ENCODE measurements at regions not wholly inside any gene's neighbourhood (a gene's known extent, or its start where the extent isn't known, plus 50 kb on each side); places are given as distances from the start of the nearest gene placed in this dataset.

GRCh38 chr18:37734406-37734805 lies 168.8 kb upstream of the CELF4 start:
- no peak overlapping the region for H2AFZ ChIP-seq (ENCODE audit: low read length)
- H3K27ac ChIP-seq (ENCODE audit: low read depth, low read length, poor library complexity, severe bottlenecking), result no peak overlapping the region
- no peak for TF ChIP-seq CTCF (conservative IDR thresholded peaks at IDR 0.05; ENCODE audit: low read length)
- TF ChIP-seq EZH2phosphoT487 (IDR thresholded peaks at IDR 0.05; ENCODE audit: borderline replicate concordance, low read depth, low read length), result no peak
- no peak overlapping the region for H3K4me3 ChIP-seq (ENCODE audit: low read depth, low read length, poor library complexity, severe bottlenecking)
- H3K36me3 ChIP-seq (ENCODE audit: insufficient read depth, low read length), result no peaks in the 10 kb centered on the region
- no peaks in the 10 kb centered on the region for H3K9me2 ChIP-seq (ENCODE audit: insufficient read depth, low read length)
- H3K9me3 ChIP-seq (ENCODE audit: low read length), result no peaks in the 10 kb centered on the region
- DNase-seq (ENCODE audit: low spot score), result no peak
- BruUV-seq (replicated peaks), result no TSS peak
- H3K4me1 ChIP-seq (ENCODE audit: insufficient read depth, low read length, poor library complexity, severe bottlenecking), result no peaks in the 10 kb centered on the region
- no peak overlapping the region for H3K4me2 ChIP-seq (ENCODE audit: low read length)
- no peaks in the 10 kb centered on the region for H3K79me2 ChIP-seq (ENCODE audit: insufficient read depth, low read depth, low read length)
- H4K20me1 ChIP-seq (ENCODE audit: insufficient read depth, low read length), result no peaks in the 10 kb centered on the region
- intact Hi-C loops (cut with micrococcal nuclease; ENCODE audit: unreplicated experiment), result no loop called here
- CTCF ChIA-PET (ENCODE audit: unreplicated experiment), result no interaction called here
- POLR2A ChIA-PET, result no interaction called here

GRCh38 chr18:37729716-37730115 lies 164.1 kb upstream of the CELF4 start:
- no peak overlapping the region for H3K27ac ChIP-seq (ENCODE audit: low read depth, low read length, poor library complexity, severe bottlenecking)

GRCh38 chr18:37724206-37724605 lies 158.6 kb upstream of the CELF4 start:
- BruUV-seq (replicated peaks), result no TSS peak
- CTCF ChIA-PET (ENCODE audit: unreplicated experiment), result no interaction called here
- intact Hi-C loops (cut with micrococcal nuclease; ENCODE audit: unreplicated experiment), result no loop called here

More at GRCh38 chr18:37729716-37730115, 164.1 kb upstream of the CELF4 start:
- Histone ChIP-seq H2AFZ (ENCODE audit: low read length) (no peak overlapping the region), H3K79me2 (ENCODE audit: insufficient read depth, low read depth, low read length) (no peaks in the 10 kb centered on the region), H3K4me1 (ENCODE audit: insufficient read depth, low read length, poor library complexity, severe bottlenecking) (no peaks in the 10 kb centered on the region), H4K20me1 (ENCODE audit: insufficient read depth, low read length) (no peaks in the 10 kb centered on the region), H3K36me3 (ENCODE audit: insufficient read depth, low read length) (no peaks in the 10 kb centered on the region), H3K4me2 (ENCODE audit: low read length) (no peak overlapping the region), H3K4me3 (ENCODE audit: low read depth, low read length, poor library complexity, severe bottlenecking) (no peak overlapping the region), H3K9me2 (ENCODE audit: insufficient read depth, low read length) (no peaks in the 10 kb centered on the region), H3K9me3 (ENCODE audit: low read length) (no peaks in the 10 kb centered on the region)
- intact Hi-C loops (cut with micrococcal nuclease; ENCODE audit: unreplicated experiment), result no loop called here
- no peak for DNase-seq (ENCODE audit: low spot score)
- no TSS peak for BruUV-seq (replicated peaks)
- ChIA-PET CTCF (ENCODE audit: unreplicated experiment) (no interaction called here), POLR2A (no interaction called here)
- TF ChIP-seq CTCF (conservative IDR thresholded peaks at IDR 0.05; ENCODE audit: low read length), result no peak
- no peak for TF ChIP-seq EZH2phosphoT487 (IDR thresholded peaks at IDR 0.05; ENCODE audit: borderline replicate concordance, low read depth, low read length)

More at GRCh38 chr18:37724206-37724605, 158.6 kb upstream of the CELF4 start:
- Histone ChIP-seq H3K4me1 (ENCODE audit: insufficient read depth, low read length, poor library complexity, severe bottlenecking) (no peaks in the 10 kb centered on the region), H3K9me3 (ENCODE audit: low read length) (no peaks in the 10 kb centered on the region), H3K79me2 (ENCODE audit: insufficient read depth, low read depth, low read length) (no peaks in the 10 kb centered on the region), H3K36me3 (ENCODE audit: insufficient read depth, low read length) (no peaks in the 10 kb centered on the region), H4K20me1 (ENCODE audit: insufficient read depth, low read length) (no peaks in the 10 kb centered on the region), H3K4me2 (ENCODE audit: low read length) (no peak overlapping the region), H3K9me2 (ENCODE audit: insufficient read depth, low read length) (no peaks in the 10 kb centered on the region), H2AFZ (ENCODE audit: low read length) (no peak overlapping the region), H3K27ac (ENCODE audit: low read depth, low read length, poor library complexity, severe bottlenecking) (no peak overlapping the region), H3K4me3 (ENCODE audit: low read depth, low read length, poor library complexity, severe bottlenecking) (no peak overlapping the region)
- POLR2A ChIA-PET, result no interaction called here
- DNase-seq (ENCODE audit: low spot score), result no peak
- TF ChIP-seq EZH2phosphoT487 (IDR thresholded peaks at IDR 0.05; ENCODE audit: borderline replicate concordance, low read depth, low read length) (no peak), CTCF (conservative IDR thresholded peaks at IDR 0.05; ENCODE audit: low read length) (no peak)
